ENCODE measurements at regions not wholly inside any gene's neighbourhood (a gene's known extent, or its start where the extent isn't known, plus 50 kb on each side); places are given as distances from the start of the nearest gene placed in this dataset.

- 74 to 87% (median 77%) methylated on average over 1 of the region's 1 CpG for WGBS, 4 donors
- Histone ChIP-seq H3K4me3 (no peak overlapping the region), H3K27me3 (no peaks in the 10 kb centered on the region), H3K36me3 (no peaks in the 10 kb centered on the region), H3K27ac (no peak overlapping the region), H3K4me1 (no peaks in the 10 kb centered on the region), H3K9me3 (peaks cover 0 to 35% (median 11%) of the 10 kb centered on the region in 12 donors)
- ATAC-seq, result no peak
- TF ChIP-seq CTCF (IDR thresholded peaks at IDR 0.05), result no peak
- TF ChIP-seq POLR2A (IDR thresholded peaks at IDR 0.05), result no peak
- intact Hi-C loops (cut with DNase I), result no loop called here
- DNase-seq, result no peak
These were observed 1303.5 kb downstream of the EFNA5 start for GRCh38 chr5:106367281-106367680.

GRCh38 chr5:106363578-106363977, 1307.2 kb downstream of the EFNA5 start:
- WGBS, 4 donors, result 81 to 93% (median 87%) methylated on average over 1 of the region's 1 CpG
- DNase-seq (no peak), ATAC-seq (no peak)
- intact Hi-C loops (cut with DNase I), result no loop called here
- TF ChIP-seq CTCF (IDR thresholded peaks at IDR 0.05), result no peak
- no peak for TF ChIP-seq POLR2A (IDR thresholded peaks at IDR 0.05)
- no peaks in the 10 kb centered on the region for H3K36me3 ChIP-seq
- H3K27me3 ChIP-seq, result no peaks in the 10 kb centered on the region
- H3K27ac ChIP-seq, result no peak overlapping the region
- H3K4me1 ChIP-seq, result no peaks in the 10 kb centered on the region
- H3K4me3 ChIP-seq, result no peak overlapping the region
- H3K9me3 ChIP-seq, result peaks cover 0 to 14% (median 0%) of the 10 kb centered on the region in 12 donors

DNA sequence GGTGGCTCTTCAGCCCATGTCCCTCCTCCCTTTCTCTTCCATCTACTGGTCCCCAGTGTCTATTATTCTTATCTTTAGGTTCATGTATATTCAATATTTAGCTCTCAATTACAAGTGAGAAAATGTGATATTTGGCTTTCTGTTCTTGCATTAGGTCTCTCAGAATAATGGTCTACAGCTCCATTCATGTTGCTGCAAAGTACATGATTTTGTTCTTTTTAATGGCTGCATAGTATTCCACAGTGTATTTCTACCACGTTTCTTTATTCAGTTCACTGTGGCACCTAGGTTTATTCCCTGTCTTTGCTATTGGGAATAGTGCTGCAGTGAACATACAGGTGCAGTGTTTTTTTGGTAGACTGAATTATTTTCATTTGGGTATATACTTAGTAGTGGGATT, 1308.8 kb downstream of the EFNA5 start:
- Histone ChIP-seq H3K9me3 (peaks cover 0 to 14% (median 0%) of the 10 kb centered on the region in 12 donors), H3K4me1 (no peaks in the 10 kb centered on the region), H3K36me3 (no peaks in the 10 kb centered on the region), H3K27me3 (no peaks in the 10 kb centered on the region), H3K4me3 (no peak overlapping the region), H3K27ac (no peak overlapping the region)
- intact Hi-C loops (cut with DNase I), result no loop called here
- ATAC-seq (no peak), DNase-seq (no peak)
- 67 to 81% (median 74%) methylated on average over 1 of the region's 1 CpG for WGBS, 4 donors
- TF ChIP-seq CTCF (IDR thresholded peaks at IDR 0.05), result no peak
- no peak for TF ChIP-seq POLR2A (IDR thresholded peaks at IDR 0.05)

- no peak for DNase-seq
- no peak for ATAC-seq
- TF ChIP-seq POLR2A (IDR thresholded peaks at IDR 0.05), result no peak
- no peak for TF ChIP-seq CTCF (IDR thresholded peaks at IDR 0.05)
- intact Hi-C loops (cut with DNase I), result no loop called here
- Histone ChIP-seq H3K4me3 (no peak overlapping the region), H3K27me3 (no peaks in the 10 kb centered on the region), H3K27ac (no peak overlapping the region), H3K4me1 (no peaks in the 10 kb centered on the region), H3K9me3 (no peaks in the 10 kb centered on the region), H3K36me3 (no peaks in the 10 kb centered on the region)
- whole genome bisulfite sequencing, 4 donors, result 65 to 82% (median 78%) methylated on average over 2 of the region's 2 CpGs
These were observed 1339.3 kb downstream of the EFNA5 start for GRCh38 chr5:106331415-106331814.
